ENCODE measurements at regions not wholly inside any gene's neighbourhood (a gene's known extent, or its start where the extent isn't known, plus 50 kb on each side); places are given as distances from the start of the nearest gene placed in this dataset.

DNA sequence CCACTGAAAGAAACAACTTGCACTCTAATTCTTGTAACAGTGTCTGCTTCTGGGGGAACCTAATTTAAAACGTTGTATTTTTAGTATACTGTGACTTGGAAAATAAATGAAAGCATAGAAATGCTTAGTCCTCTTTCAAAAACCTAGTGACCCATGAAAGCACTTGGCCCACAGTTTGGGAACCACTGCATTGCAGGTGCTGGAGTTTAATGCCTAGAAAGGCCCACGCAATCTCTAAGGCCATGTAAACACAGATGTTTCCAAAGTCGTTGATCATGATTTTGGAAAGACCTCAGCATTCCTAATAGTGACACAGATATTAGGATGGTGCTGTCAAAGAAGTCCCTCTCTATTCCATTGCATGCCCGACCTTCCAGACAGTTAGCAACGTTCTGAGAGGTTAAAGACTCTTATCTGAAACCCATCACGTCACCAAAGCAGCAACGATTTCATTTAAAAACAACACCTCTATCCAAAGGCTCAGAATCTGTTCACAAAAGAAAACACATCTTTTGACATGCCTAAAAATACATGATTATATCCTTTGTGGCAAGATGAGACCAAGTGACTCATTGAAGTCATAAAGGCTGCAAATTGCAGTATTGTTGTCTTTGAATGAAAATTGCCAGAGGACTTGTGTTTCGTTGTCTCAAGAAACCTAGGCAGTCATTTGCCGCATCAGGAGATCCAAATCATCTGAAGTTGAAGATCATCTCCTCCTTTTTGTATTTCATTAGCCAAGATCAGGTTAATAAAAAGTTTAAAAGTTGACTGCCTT is 328.0 kb upstream of the ZNF507 start:
- H3K36me3 Mint-ChIP-seq, result no peaks in the 10 kb centered on the region
- peaks cover 2% of the 10 kb centered on the region for H3K27me3 Mint-ChIP-seq
- H3K9me3 Mint-ChIP-seq, result peaks cover 6% of the 10 kb centered on the region
- H3K27ac Mint-ChIP-seq, result no peak overlapping the region
- no peaks in the 10 kb centered on the region for H3K4me1 Mint-ChIP-seq
- H3K4me3 Mint-ChIP-seq, result no peak overlapping the region

- Mint-ChIP-seq H3K27me3 (peaks cover 2% of the 10 kb centered on the region), H3K9me3 (peaks cover 10% of the 10 kb centered on the region), H3K27ac (no peak overlapping the region), H3K4me1 (no peaks in the 10 kb centered on the region), H3K4me3 (no peak overlapping the region), H3K36me3 (no peaks in the 10 kb centered on the region)
Observed at GRCh38 chr19:32018014-32018413, 327.4 kb upstream of the ZNF507 start.

- Mint-ChIP-seq H3K4me3 (no peak overlapping the region), H3K27me3 (no peaks in the 10 kb centered on the region), H3K27ac (no peak overlapping the region), H3K9me3 (peaks cover 11% of the 10 kb centered on the region), H3K4me1 (no peaks in the 10 kb centered on the region), H3K36me3 (no peaks in the 10 kb centered on the region)
Observed at GRCh38 chr19:32020538-32020937, 324.9 kb upstream of the ZNF507 start.

DNA sequence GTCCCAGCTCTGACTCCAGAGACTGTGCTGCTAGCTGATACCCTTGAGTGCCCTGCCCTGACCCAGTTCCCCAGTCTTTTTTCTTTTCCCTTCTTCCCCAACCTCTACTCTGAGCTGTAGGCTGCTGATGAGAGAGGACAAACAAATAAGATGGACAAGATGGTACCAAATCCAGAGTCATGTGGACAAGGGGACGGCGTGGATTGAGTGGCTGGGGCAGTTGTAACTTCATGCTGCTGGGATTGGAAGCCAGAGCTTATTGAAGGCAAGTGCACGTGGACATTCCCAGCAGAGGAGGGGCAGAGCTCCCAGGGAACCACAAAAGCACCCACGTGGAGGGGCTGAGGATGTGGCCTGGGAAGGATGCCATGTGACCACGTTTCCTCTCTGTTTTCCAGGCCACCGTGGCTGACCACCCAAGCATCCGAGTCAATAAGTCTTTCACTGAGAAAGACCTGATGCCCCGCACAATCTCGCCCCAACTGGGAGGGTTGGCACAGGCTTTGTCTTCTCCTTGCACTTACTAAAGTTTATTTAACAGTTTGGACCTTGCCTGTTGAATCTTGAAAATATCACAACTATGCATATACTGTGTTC is 323.3 kb upstream of the ZNF507 start:
- no peaks in the 10 kb centered on the region for H3K4me1 Mint-ChIP-seq
- H3K36me3 Mint-ChIP-seq, result no peaks in the 10 kb centered on the region
- no peaks in the 10 kb centered on the region for H3K27me3 Mint-ChIP-seq
- H3K27ac Mint-ChIP-seq, result no peak overlapping the region
- no peak overlapping the region for H3K4me3 Mint-ChIP-seq
- peaks cover 11% of the 10 kb centered on the region for H3K9me3 Mint-ChIP-seq

DNA sequence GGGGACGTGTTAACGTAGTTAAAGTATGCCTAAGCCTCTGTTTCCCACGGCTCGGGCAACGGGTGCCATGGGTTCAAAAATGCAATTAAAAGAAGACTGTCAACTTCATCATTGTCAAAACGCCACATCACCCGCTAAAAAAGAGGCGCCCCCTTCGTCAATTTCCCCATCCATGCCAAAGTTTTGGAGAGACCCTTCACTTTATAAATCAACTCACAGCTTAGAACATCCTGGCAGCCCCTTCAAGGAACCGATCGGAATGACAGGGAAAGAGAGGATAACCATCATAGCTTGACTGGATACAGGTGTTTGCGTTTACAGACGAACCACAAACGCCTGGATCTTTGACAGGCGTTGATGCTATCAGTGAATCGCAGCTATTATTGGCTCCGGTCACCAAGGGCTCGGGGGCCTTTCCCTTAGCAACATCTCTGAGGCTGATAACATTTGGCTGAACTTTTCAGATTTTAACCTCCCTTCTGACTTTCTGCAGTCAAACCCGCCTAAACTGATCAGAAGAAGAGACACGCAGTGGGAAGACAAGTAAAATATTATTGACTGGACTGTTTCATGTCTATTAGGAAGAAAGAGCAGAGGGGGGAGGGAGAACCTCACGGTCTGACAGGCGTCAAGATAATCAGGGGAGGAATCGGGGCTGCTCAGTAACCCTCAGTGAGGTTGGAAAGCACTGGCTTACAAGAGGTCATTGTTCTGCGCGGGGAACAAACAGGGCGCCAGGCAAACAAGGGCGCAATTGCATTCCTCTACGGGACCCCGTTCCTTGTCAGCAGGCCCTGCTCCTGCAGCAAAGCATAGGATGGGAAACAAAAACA is 322.5 kb upstream of the ZNF507 start:
- Mint-ChIP-seq H3K4me3 (no peak overlapping the region), H3K36me3 (no peaks in the 10 kb centered on the region), H3K27ac (no peak overlapping the region), H3K27me3 (no peaks in the 10 kb centered on the region), H3K9me3 (peaks cover 11% of the 10 kb centered on the region), H3K4me1 (no peaks in the 10 kb centered on the region)

DNA sequence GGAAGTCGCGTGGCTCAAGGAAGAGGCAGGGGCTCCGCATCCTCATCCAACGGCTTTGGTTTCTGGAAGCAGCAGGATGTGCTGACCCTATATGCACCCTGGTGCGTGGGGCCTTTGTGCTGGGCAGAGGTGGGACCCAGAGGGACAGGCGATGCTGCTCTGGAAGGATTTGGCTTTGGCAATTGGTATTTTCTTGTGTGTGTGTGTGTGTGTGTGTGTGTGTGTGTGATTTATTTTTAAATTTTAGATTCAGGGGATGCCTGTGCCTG is 321.9 kb upstream of the ZNF507 start:
- no peaks in the 10 kb centered on the region for H3K27me3 Mint-ChIP-seq
- H3K36me3 Mint-ChIP-seq, result no peaks in the 10 kb centered on the region
- peaks cover 9% of the 10 kb centered on the region for H3K9me3 Mint-ChIP-seq
- no peak overlapping the region for H3K4me3 Mint-ChIP-seq
- no peak overlapping the region for H3K27ac Mint-ChIP-seq
- no peaks in the 10 kb centered on the region for H3K4me1 Mint-ChIP-seq

DNA sequence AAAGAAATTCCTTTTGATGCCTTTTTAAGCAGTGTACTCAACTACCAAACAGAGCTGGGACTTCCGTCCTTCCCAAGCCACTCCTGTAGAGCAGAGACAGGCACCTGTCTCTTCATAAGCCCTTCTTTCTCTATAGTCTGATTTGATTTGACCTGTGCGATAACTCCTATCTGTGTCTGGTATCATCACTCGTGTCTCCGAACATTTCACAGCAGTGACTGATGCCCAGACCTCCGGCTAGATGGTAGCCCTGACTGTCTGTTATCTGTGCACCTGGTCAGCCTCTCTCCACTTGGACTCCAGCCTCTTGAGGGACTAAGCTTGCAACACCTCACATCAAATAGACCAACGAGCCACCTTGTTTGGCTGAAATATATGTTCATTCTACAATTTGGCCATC is 316.2 kb upstream of the ZNF507 start:
- Mint-ChIP-seq H3K27ac (no peak overlapping the region), H3K36me3 (no peaks in the 10 kb centered on the region), H3K27me3 (peaks cover 2% of the 10 kb centered on the region), H3K9me3 (no peaks in the 10 kb centered on the region), H3K4me1 (no peaks in the 10 kb centered on the region), H3K4me3 (no peak overlapping the region)

GRCh38 chr19:32032561-32032960 is 312.8 kb upstream of the ZNF507 start:
- no peaks in the 10 kb centered on the region for H3K9me3 Mint-ChIP-seq
- peaks cover 4% of the 10 kb centered on the region for H3K27me3 Mint-ChIP-seq
- H3K4me1 Mint-ChIP-seq, result no peaks in the 10 kb centered on the region
- H3K36me3 Mint-ChIP-seq, result no peaks in the 10 kb centered on the region
- H3K4me3 Mint-ChIP-seq, result no peak overlapping the region
- no peak overlapping the region for H3K27ac Mint-ChIP-seq

DNA sequence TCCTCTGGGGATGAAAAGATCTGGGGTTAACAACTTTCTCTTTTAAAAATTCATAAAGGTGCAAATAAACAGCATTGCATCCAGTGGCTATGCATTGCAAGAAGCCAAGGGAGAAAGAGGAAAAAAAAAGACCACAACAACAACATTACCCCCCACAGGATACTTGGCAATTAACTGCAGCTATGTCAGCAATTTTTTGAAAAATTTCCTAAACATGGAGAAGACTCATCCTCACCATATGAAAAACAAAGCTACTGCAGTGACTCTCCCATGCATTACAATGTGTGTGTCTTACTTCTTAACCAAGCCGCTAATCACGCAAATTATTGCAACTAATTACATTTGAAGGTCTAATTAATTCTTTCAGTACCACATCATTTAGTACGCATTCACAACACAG is 309.8 kb upstream of the ZNF507 start:
- no peaks in the 10 kb centered on the region for H3K9me3 Mint-ChIP-seq
- peaks cover 4% of the 10 kb centered on the region for H3K27me3 Mint-ChIP-seq
- H3K36me3 Mint-ChIP-seq, result no peaks in the 10 kb centered on the region
- no peak overlapping the region for H3K4me3 Mint-ChIP-seq
- H3K4me1 Mint-ChIP-seq, result no peaks in the 10 kb centered on the region
- H3K27ac Mint-ChIP-seq, result no peak overlapping the region

DNA sequence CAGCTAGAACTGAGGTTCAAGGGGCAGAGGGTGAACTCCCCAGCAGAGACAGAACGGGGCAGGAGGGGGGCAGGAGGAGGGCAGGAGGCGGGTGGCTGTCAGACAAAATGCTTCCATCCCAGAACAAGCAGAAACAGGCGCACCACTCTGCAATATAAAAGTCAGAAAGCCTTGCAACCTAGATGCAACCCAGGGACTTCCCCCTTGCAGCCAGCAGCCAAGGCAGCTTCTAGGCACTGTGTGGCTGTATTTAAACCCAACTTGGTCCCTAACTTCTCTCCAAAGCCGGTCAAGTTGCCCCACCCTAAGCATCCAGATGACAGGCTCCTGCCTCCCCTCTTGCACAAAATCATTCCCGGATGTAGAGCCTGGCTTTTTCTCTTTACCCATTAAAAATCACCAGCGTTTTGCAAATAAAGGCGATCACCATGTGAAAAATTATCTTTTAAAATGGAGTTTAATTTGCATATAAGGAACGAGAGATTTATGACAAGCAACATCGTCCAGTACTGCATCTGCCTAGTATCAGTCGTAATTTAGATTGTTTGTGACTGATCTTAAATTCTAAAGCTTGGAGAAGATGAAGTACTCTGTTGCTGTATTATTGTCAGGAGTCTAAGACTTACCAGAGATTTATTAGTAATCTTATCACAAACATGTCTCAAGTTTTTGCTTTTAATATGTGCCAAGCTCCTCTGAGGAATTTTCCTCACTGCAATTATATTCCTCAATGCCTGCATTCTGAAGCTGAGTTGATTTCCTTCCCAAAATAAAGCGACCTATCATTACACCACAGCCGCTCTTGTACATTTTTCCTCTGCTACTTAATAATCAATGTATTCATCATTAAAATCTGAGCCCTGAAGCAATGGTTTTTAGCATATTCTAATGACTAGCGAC is 307.1 kb upstream of the ZNF507 start:
- H3K36me3 Mint-ChIP-seq, result no peaks in the 10 kb centered on the region
- H3K27ac Mint-ChIP-seq, result no peak overlapping the region
- H3K27me3 Mint-ChIP-seq, result peaks cover 6% of the 10 kb centered on the region
- H3K4me1 Mint-ChIP-seq, result peaks cover 6% of the 10 kb centered on the region
- no peak overlapping the region for H3K4me3 Mint-ChIP-seq
- H3K9me3 Mint-ChIP-seq, result no peaks in the 10 kb centered on the region

DNA sequence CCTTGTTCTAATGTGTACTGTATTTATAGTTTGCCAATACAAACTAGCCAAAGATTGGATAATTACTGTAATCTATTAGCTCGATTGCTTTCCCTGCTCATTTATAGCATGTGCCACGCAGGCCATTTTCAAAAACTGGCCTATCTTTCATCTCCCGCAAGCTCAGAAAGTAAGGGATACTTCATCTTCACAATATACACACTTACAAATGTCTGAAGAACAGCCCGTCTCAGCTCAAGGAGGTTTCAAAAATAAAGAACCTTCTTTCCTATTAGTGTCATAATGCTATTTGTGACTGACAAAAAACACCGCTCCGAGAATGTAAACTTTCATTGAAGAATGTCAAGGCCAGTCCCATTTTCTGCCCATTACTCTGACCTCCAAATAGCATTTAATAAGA is 306.4 kb upstream of the ZNF507 start:
- Mint-ChIP-seq H3K27ac (no peak overlapping the region), H3K9me3 (no peaks in the 10 kb centered on the region), H3K36me3 (no peaks in the 10 kb centered on the region), H3K27me3 (peaks cover 11% of the 10 kb centered on the region), H3K4me3 (no peak overlapping the region), H3K4me1 (peaks cover 6% of the 10 kb centered on the region)

DNA sequence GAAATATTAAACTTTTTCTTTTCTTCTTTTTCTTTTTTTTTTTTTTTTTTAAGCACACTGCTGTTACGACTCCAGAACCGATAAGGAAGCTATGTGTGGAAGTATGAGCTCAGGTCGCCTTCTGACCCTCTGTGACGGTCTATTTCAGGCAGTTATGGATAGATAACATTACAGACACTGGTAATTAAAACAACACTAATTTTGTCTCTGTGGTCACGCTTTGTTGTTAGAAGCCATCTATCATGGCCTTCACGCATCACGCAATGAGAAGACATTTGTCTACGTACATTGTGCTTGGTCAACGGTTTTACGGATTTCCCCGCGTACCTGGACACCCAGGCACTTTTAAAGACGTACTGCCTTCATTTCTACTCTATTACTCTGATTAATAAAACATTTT is 306.0 kb upstream of the ZNF507 start:
- Mint-ChIP-seq H3K4me1 (peaks cover 6% of the 10 kb centered on the region), H3K27me3 (peaks cover 15% of the 10 kb centered on the region), H3K4me3 (no peak overlapping the region), H3K9me3 (no peaks in the 10 kb centered on the region), H3K36me3 (no peaks in the 10 kb centered on the region), H3K27ac (no peak overlapping the region)

DNA sequence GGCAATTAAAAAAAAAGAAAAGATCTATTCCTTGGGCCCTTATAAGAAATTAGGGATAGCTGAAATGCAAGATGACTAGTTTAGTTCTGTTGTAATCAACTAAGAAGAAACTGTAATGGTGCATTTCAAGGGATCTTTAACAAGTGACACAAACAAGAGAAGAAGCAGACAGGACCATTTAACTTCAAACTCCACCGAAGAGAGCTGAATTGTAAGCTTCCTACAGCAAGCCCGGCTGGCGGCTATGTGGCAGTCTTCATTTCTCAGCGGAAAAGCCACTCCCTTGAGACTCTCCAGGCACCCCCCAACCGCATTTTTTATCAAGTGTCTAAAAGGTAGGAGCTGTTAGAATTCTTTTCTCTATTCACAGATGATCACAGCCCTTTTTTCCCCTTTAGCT is 305.2 kb upstream of the ZNF507 start:
- Mint-ChIP-seq H3K9me3 (no peaks in the 10 kb centered on the region), H3K27me3 (peaks cover 16% of the 10 kb centered on the region), H3K4me3 (no peak overlapping the region), H3K27ac (no peak overlapping the region), H3K4me1 (peaks cover 6% of the 10 kb centered on the region), H3K36me3 (no peaks in the 10 kb centered on the region)

GRCh38 chr19:32041681-32042292 is 303.6 kb upstream of the ZNF507 start:
- Mint-ChIP-seq H3K36me3 (no peaks in the 10 kb centered on the region), H3K4me3 (no peak overlapping the region), H3K4me1 (peaks cover 6% of the 10 kb centered on the region), H3K27me3 (peaks cover 17% of the 10 kb centered on the region), H3K9me3 (no peaks in the 10 kb centered on the region), H3K27ac (no peak overlapping the region)

GRCh38 chr19:32047788-32048187 is 297.6 kb upstream of the ZNF507 start:
- Mint-ChIP-seq H3K27ac (no peak overlapping the region), H3K4me1 (no peaks in the 10 kb centered on the region), H3K4me3 (no peak overlapping the region), H3K9me3 (no peaks in the 10 kb centered on the region), H3K27me3 (peaks cover 16% of the 10 kb centered on the region), H3K36me3 (no peaks in the 10 kb centered on the region)
